H1 (cell line): ENCODE measurements at regions not wholly inside any gene's neighbourhood (a gene's known extent, or its start where the extent isn't known, plus 50 kb on each side); places are given as distances from the start of the nearest gene placed in this dataset.

Experiments used
- ASH2L ChIP-seq: fragments of 200-600, 300-600 bp; sonication (generic); IDR thresholded peaks from one replicate; pipeline ENCODE4 v1.7.1; 2017; ENCODE audit warnings: low read length
- CHD1 ChIP-seq: IDR thresholded peaks from 2 replicates; pipeline ENCODE4 v1.6.1; 2012; ENCODE audit warnings: low read depth, low read length, improper control_type of control experiment
- CHD7 ChIP-seq: fragments of 300-600 bp; sonication (generic); IDR thresholded peaks from 2 replicates; pipeline ENCODE4 v1.7.1; 2012; ENCODE audit warnings: low read length, moderate library complexity, mild to moderate bottlenecking, inconsistent platforms; ENCODE audit not compliant: insufficient replicate concordance
- PHF8 ChIP-seq: fragments of 200-600 bp; sonication (generic); conservative IDR thresholded peaks from 2 replicates; pipeline ENCODE4 v1.7.1; 2012; ENCODE audit warnings: low read depth, mild to moderate bottlenecking, inconsistent platforms, low read length, moderate library complexity
- RAD21 ChIP-seq, 2 experiments: IDR thresholded peaks in 1 of 2; conservative IDR thresholded peaks in 1 of 2; 2 replicates each; pipeline ENCODE4 v1.6.1; 2011; ENCODE audit warnings: low read depth in 2 of 2, low read length in 2 of 2, improper control_type of control experiment in 1 of 2, inconsistent platforms in 1 of 2, mild to moderate bottlenecking in 1 of 2, moderate library complexity in 1 of 2
- SAP30 ChIP-seq: fragments of 300-600 bp; sonication (generic); IDR thresholded peaks from 2 replicates; pipeline ENCODE4 v1.7.1; 2012; ENCODE audit warnings: low read length, moderate library complexity, mild to moderate bottlenecking, inconsistent platforms; ENCODE audit not compliant: insufficient read depth, insufficient replicate concordance
- SIX5 ChIP-seq: IDR thresholded peaks from 2 replicates; pipeline ENCODE4 v1.6.1; 2011; ENCODE audit warnings: mild to moderate bottlenecking, low read depth, low read length
- TAF1 ChIP-seq: IDR thresholded peaks from 2 replicates; pipeline ENCODE4 v1.6.1; 2011; ENCODE audit warnings: mild to moderate bottlenecking, low read depth, low read length
- YY1 ChIP-seq: IDR thresholded peaks from 2 replicates; pipeline ENCODE4 v1.6.1; 2011; ENCODE audit warnings: low read depth, mild to moderate bottlenecking, low read length
- TF ChIP-seq, protein P1 (sequence below): IDR thresholded peaks from 2 replicates; pipeline ENCODE4 v1.6.1; 2012; ENCODE audit warnings: low read length, inconsistent platforms

DNA sequence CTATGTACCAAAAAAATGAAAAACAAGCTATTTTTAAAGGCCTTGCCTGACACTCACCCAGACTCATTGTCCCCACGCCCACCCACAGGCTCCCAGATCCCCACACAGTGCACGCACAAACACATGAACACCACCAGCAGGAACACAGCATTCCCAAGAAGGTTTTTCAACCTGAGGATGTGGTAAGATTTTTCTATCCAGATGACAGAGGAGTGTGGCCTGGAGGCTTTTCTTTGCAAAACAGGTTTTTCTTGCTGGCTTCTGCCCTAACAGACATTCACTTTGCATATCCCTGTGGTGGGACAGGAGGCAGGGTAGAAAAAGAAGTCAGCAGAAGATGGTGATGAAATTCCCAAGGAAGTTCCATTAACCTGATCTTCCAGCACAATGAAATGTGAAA lies 97.8 kb downstream of the KLF12 start (continued):
- TF ChIP-seq CHD7 (peak; percentile 71), YY1 (peak; percentile 34; the same call in 1 of the 2 replicates), TAF1 (peak; percentile 49; the same call in 1 of the 2 replicates), ASH2L (peak; percentile 96), RAD21 (IDR thresholded peaks at IDR 0.05 in 1 of 2, conservative IDR thresholded peaks at IDR 0.05 in 1 of 2; ENCODE audit: low read depth in 2 of 2, low read length in 2 of 2) (peak in 1 of 2 experiments; percentile 23; a peak in 1 of 4 replicates), SIX5 (no peak), PHF8 (no peak), SAP30 (no peak), CHD1 (no peak)
- TF ChIP-seq, protein P1, sequence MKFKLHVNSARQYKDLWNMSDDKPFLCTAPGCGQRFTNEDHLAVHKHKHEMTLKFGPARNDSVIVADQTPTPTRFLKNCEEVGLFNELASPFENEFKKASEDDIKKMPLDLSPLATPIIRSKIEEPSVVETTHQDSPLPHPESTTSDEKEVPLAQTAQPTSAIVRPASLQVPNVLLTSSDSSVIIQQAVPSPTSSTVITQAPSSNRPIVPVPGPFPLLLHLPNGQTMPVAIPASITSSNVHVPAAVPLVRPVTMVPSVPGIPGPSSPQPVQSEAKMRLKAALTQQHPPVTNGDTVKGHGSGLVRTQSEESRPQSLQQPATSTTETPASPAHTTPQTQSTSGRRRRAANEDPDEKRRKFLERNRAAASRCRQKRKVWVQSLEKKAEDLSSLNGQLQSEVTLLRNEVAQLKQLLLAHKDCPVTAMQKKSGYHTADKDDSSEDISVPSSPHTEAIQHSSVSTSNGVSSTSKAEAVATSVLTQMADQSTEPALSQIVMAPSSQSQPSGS = peak; percentile 95
